ENCODE measurements at regions not wholly inside any gene's neighbourhood (a gene's known extent, or its start where the extent isn't known, plus 50 kb on each side); places are given as distances from the start of the nearest gene placed in this dataset.
"Not testable (repeated sequence)": the region's sequence is repeated elsewhere in the genome, so short reads cannot be mapped to it uniquely, and the experiment has no call there.

GRCh38 chr17:70519300-70519699 is 350.0 kb downstream of the KCNJ2 start:
- H3K4me3 ChIP-seq (ENCODE audit: low read length) = no peak overlapping the region
- no peaks in the 10 kb centered on the region for H3K27me3 ChIP-seq (ENCODE audit: control insufficient read depth, insufficient read depth, low read length)
- H3K4me1 ChIP-seq (ENCODE audit: control insufficient read depth, insufficient read depth, low read length) = no peaks in the 10 kb centered on the region
- no peak overlapping the region for H3K9ac ChIP-seq (ENCODE audit: low read length)
- no peaks in the 10 kb centered on the region for H3K36me3 ChIP-seq (ENCODE audit: control insufficient read depth, insufficient read depth, low read length)
- H3K9me3 ChIP-seq (ENCODE audit: control insufficient read depth, low read length) = no peaks in the 10 kb centered on the region

- no peaks in the 10 kb centered on the region for H3K36me3 ChIP-seq (ENCODE audit: control insufficient read depth, insufficient read depth, low read length)
- H3K4me3 ChIP-seq (ENCODE audit: low read length) = no peak overlapping the region
- no peaks in the 10 kb centered on the region for H3K9me3 ChIP-seq (ENCODE audit: control insufficient read depth, low read length)
- H3K4me1 ChIP-seq (ENCODE audit: control insufficient read depth, insufficient read depth, low read length) = no peaks in the 10 kb centered on the region
- H3K9ac ChIP-seq (ENCODE audit: low read length) = no peak overlapping the region
- H3K27me3 ChIP-seq (ENCODE audit: control insufficient read depth, insufficient read depth, low read length) = no peaks in the 10 kb centered on the region
These were observed 351.1 kb downstream of the KCNJ2 start for GRCh38 chr17:70520447-70520846.

GRCh38 chr17:70520956-70521355 is 351.6 kb downstream of the KCNJ2 start:
- Histone ChIP-seq H3K27me3 (ENCODE audit: control insufficient read depth, insufficient read depth, low read length) (no peaks in the 10 kb centered on the region), H3K36me3 (ENCODE audit: control insufficient read depth, insufficient read depth, low read length) (no peaks in the 10 kb centered on the region), H3K9ac (ENCODE audit: low read length) (no peak overlapping the region), H3K9me3 (ENCODE audit: control insufficient read depth, low read length) (no peaks in the 10 kb centered on the region), H3K4me1 (ENCODE audit: control insufficient read depth, insufficient read depth, low read length) (no peaks in the 10 kb centered on the region), H3K4me3 (ENCODE audit: low read length) (no peak overlapping the region)

- Histone ChIP-seq H3K9ac (ENCODE audit: low read length) (no peak overlapping the region), H3K36me3 (ENCODE audit: control insufficient read depth, insufficient read depth, low read length) (no peaks in the 10 kb centered on the region), H3K4me3 (ENCODE audit: low read length) (no peak overlapping the region), H3K27me3 (ENCODE audit: control insufficient read depth, insufficient read depth, low read length) (no peaks in the 10 kb centered on the region), H3K9me3 (ENCODE audit: control insufficient read depth, low read length) (no peaks in the 10 kb centered on the region), H3K4me1 (ENCODE audit: control insufficient read depth, insufficient read depth, low read length) (no peaks in the 10 kb centered on the region)
These were observed 352.5 kb downstream of the KCNJ2 start for GRCh38 chr17:70521821-70522256.

DNA sequence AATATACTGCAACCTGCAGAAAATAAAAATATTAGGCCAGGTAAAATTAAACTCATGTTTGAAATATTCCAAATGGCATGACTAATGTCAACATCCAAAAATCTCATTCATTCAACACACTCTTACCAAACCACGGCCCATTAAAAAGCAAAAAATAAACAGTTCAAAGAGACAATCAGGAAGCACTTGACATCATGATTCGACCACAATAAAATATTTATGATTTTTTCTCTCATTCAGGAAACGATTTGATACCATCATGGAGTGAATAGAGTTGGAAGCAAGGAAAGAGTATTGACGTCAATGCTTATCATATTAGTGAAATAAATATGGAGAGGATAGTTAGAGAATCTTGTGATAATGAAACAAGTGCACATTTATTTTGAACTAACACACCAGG is 354.1 kb downstream of the KCNJ2 start:
- Histone ChIP-seq H3K4me3 (ENCODE audit: low read length) (no peak overlapping the region), H3K4me1 (ENCODE audit: control insufficient read depth, insufficient read depth, low read length) (no peaks in the 10 kb centered on the region), H3K9ac (ENCODE audit: low read length) (no peak overlapping the region), H3K36me3 (ENCODE audit: control insufficient read depth, insufficient read depth, low read length) (no peaks in the 10 kb centered on the region), H3K27me3 (ENCODE audit: control insufficient read depth, insufficient read depth, low read length) (no peaks in the 10 kb centered on the region), H3K9me3 (ENCODE audit: control insufficient read depth, low read length) (no peaks in the 10 kb centered on the region)

DNA sequence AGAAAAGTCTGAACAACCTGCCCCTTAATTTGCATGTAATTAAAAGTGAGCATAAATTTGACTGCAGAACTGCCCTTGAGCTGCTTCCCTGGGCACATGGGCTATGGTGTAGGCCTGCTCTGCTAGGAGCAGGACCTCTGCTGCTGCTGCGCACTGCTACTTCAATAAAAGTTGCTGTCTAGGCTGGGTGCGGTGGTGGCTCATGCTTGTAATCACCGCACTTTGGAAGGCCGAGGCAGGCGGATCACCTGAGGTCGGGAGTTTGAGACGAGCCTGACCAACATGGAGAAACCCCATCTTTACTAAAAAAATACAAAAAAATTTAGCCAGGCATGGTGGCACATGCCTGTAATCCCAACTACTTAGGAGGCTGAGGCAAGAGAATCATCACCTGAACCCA is 355.7 kb downstream of the KCNJ2 start:
- H3K9me3 ChIP-seq (ENCODE audit: control insufficient read depth, low read length); H3K4me3 ChIP-seq (ENCODE audit: low read length); H3K36me3 ChIP-seq (ENCODE audit: control insufficient read depth, insufficient read depth, low read length); H3K4me1 ChIP-seq (ENCODE audit: control insufficient read depth, insufficient read depth, low read length); H3K9ac ChIP-seq (ENCODE audit: low read length); H3K27me3 ChIP-seq (ENCODE audit: control insufficient read depth, insufficient read depth, low read length): not testable (repeated sequence)

- Histone ChIP-seq H3K4me3 (ENCODE audit: low read length) (no peak overlapping the region), H3K9me3 (ENCODE audit: control insufficient read depth, low read length) (no peaks in the 10 kb centered on the region), H3K36me3 (ENCODE audit: control insufficient read depth, insufficient read depth, low read length) (no peaks in the 10 kb centered on the region), H3K27me3 (ENCODE audit: control insufficient read depth, insufficient read depth, low read length) (no peaks in the 10 kb centered on the region), H3K9ac (ENCODE audit: low read length) (no peak overlapping the region), H3K4me1 (ENCODE audit: control insufficient read depth, insufficient read depth, low read length) (no peaks in the 10 kb centered on the region)
These were observed 356.6 kb downstream of the KCNJ2 start for GRCh38 chr17:70525961-70526360.

GRCh38 chr17:70527364-70527888 is 358.1 kb downstream of the KCNJ2 start:
- Histone ChIP-seq H3K4me3 (ENCODE audit: low read length) (no peak overlapping the region), H3K27me3 (ENCODE audit: control insufficient read depth, insufficient read depth, low read length) (no peaks in the 10 kb centered on the region), H3K36me3 (ENCODE audit: control insufficient read depth, insufficient read depth, low read length) (no peaks in the 10 kb centered on the region), H3K9ac (ENCODE audit: low read length) (no peak overlapping the region), H3K9me3 (ENCODE audit: control insufficient read depth, low read length) (no peaks in the 10 kb centered on the region), H3K4me1 (ENCODE audit: control insufficient read depth, insufficient read depth, low read length) (no peaks in the 10 kb centered on the region)

- no peaks in the 10 kb centered on the region for H3K27me3 ChIP-seq (ENCODE audit: control insufficient read depth, insufficient read depth, low read length)
- no peak overlapping the region for H3K4me3 ChIP-seq (ENCODE audit: low read length)
- H3K36me3 ChIP-seq (ENCODE audit: control insufficient read depth, insufficient read depth, low read length) = no peaks in the 10 kb centered on the region
- H3K9me3 ChIP-seq (ENCODE audit: control insufficient read depth, low read length) = no peaks in the 10 kb centered on the region
- H3K4me1 ChIP-seq (ENCODE audit: control insufficient read depth, insufficient read depth, low read length) = no peaks in the 10 kb centered on the region
- no peak overlapping the region for H3K9ac ChIP-seq (ENCODE audit: low read length)
These were observed 364.1 kb downstream of the KCNJ2 start for GRCh38 chr17:70533427-70533826.

- Histone ChIP-seq H3K36me3 (ENCODE audit: control insufficient read depth, insufficient read depth, low read length) (no peaks in the 10 kb centered on the region), H3K27me3 (ENCODE audit: control insufficient read depth, insufficient read depth, low read length) (no peaks in the 10 kb centered on the region), H3K4me1 (ENCODE audit: control insufficient read depth, insufficient read depth, low read length) (no peaks in the 10 kb centered on the region), H3K4me3 (ENCODE audit: low read length) (no peak overlapping the region), H3K9me3 (ENCODE audit: control insufficient read depth, low read length) (no peaks in the 10 kb centered on the region), H3K9ac (ENCODE audit: low read length) (no peak overlapping the region)
These were observed 366.7 kb downstream of the KCNJ2 start for GRCh38 chr17:70535986-70536385.

DNA sequence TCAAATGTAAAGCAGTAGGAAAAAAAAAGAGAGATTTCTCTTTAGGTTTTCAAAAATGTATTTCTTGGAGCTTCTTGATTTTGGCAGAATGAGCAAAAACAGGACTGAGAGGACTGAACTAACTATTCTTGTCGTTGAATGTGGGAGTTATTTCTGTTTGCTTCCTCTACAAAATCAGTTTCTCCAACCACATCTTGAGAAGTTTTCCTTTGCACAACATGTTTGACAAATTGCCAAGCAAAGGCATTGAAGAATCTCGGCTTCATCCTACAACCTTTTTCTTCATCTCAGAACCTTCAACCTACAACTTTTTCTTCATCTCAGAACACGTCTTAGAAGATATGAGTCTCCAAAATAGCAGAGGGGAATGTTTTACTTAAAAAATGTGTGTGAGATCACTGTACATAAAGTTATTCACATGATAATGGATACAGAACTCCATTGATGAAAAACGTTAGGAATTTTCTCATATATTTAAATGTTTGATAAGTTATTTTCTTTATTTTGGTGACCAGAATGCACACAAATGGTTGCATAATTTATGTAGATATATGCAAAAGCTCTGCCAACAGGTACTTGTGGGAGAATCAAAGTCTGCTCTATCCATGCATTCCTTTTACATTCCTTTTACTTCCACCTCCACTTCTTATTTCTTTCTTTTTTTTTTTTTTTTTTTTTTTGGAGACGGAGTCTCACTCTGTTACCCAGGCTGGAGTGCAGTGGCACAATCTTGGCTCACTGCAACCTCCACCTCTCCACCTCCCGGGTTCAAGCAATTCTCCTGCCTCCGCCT is 370.0 kb downstream of the KCNJ2 start:
- no peak overlapping the region for H3K4me3 ChIP-seq (ENCODE audit: low read length)
- H3K4me1 ChIP-seq (ENCODE audit: control insufficient read depth, insufficient read depth, low read length) = no peaks in the 10 kb centered on the region

GRCh38 chr17:70542876-70543275 is 373.5 kb downstream of the KCNJ2 start:
- H3K4me3 ChIP-seq (ENCODE audit: low read length) = no peak overlapping the region
- no peaks in the 10 kb centered on the region for H3K36me3 ChIP-seq (ENCODE audit: control insufficient read depth, insufficient read depth, low read length)
- H3K4me1 ChIP-seq (ENCODE audit: control insufficient read depth, insufficient read depth, low read length) = no peaks in the 10 kb centered on the region
- no peaks in the 10 kb centered on the region for H3K9me3 ChIP-seq (ENCODE audit: control insufficient read depth, low read length)
- no peaks in the 10 kb centered on the region for H3K27me3 ChIP-seq (ENCODE audit: control insufficient read depth, insufficient read depth, low read length)
- H3K9ac ChIP-seq (ENCODE audit: low read length) = no peak overlapping the region

More for the DNA sequence above, 370.0 kb downstream of the KCNJ2 start:
- no peak overlapping the region for H3K9ac ChIP-seq (ENCODE audit: low read length)
- no peaks in the 10 kb centered on the region for H3K27me3 ChIP-seq (ENCODE audit: control insufficient read depth, insufficient read depth, low read length)
- no peaks in the 10 kb centered on the region for H3K9me3 ChIP-seq (ENCODE audit: control insufficient read depth, low read length)
- no peaks in the 10 kb centered on the region for H3K36me3 ChIP-seq (ENCODE audit: control insufficient read depth, insufficient read depth, low read length)

All from mucosa of stomach (tissue), 1 donor.